ENCODE measurements at regions not wholly inside any gene's neighbourhood (a gene's known extent, or its start where the extent isn't known, plus 50 kb on each side); places are given as distances from the start of the nearest gene placed in this dataset.

DNA sequence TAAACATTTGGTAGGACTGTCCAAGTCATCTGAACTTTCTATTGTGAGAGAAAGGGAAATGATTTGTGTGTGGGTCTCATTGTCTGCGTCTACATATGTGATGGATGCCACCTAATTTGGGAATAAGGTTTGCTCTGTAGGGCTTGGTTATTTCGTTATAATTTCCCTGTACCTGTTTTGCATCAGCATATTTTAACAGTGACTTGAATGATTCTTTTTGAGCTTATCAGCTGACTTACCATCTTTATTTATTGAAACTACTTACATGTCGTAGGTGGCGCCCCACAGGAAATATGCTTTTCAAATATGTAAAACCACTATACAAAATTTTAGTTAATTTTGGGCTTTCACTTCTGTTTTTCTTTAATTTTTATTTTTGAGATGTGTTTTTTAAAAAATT, 56.5 kb upstream of the BCAT1 start:
- DNase-seq: no peak

DNA sequence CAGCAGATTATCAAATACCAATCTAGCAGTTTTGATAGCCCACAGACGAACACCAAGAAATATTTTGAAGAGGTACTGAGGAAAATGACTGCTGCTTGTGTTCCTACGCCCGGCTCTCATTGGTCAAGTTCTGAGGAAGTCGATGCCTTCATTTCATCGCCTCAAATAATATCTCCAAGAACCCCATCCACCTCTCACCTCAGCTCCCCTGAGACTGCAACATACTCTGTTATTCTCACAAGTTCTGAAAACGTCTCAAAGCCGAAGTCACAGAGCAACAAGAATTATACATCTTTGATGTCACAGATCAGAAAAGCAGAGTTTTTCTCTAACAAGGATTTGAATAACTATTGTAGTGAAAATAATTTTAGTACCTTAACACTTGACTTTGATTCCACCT, 55.5 kb upstream of the BCAT1 start:
- DNase-seq: no peak

DNA sequence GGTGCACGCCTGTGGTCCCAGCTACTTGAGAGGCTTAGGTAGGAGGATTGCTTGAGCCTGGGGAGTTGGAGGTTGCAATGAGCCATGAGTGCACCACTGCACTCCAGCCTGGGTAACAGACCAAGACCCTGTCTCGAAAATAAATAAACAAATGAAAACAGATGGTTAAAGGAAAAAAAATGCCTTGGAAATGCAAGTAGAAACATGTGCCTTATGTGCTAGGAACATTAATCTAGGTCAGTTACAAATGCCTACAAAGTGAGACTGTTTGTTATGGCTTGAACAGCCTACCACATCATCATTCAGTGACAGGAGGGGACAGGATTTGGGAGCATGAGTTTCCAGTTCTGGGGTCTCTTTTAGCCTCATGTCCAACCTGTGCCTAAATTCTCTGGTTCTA, 52.4 kb upstream of the BCAT1 start:
- no peak for DNase-seq
